GM06990 (cell line): ENCODE measurements at regions not wholly inside any gene's neighbourhood (a gene's known extent, or its start where the extent isn't known, plus 50 kb on each side); places are given as distances from the start of the nearest gene placed in this dataset.

Source experiments
- DNase-seq: peaks from one replicate; pipeline ENCODE4 v3.0.0-alpha.2; 2011; ENCODE audit not compliant: insufficient read length; ENCODE audit errors: extremely low read depth
- H3K27me3 ChIP-seq: replicated peaks from 2 replicates; pipeline ENCODE4 v1.6.0; 2011; ENCODE audit warnings: low read length; ENCODE audit not compliant: control insufficient read depth, insufficient read depth
- H3K36me3 ChIP-seq: 2 replicates; pipeline ENCODE4 v1.5.1; 2011; ENCODE audit warnings: low read length; ENCODE audit not compliant: control insufficient read depth, insufficient read depth
- H3K4me3 ChIP-seq: replicated peaks from 2 replicates; pipeline ENCODE4 v1.5.1; 2011; ENCODE audit warnings: low read depth, mild to moderate bottlenecking, control low read depth, low read length
- CTCF ChIP-seq: IDR thresholded peaks from 2 replicates; pipeline ENCODE4 v1.5.1; 2011; ENCODE audit warnings: low read length, control low read depth, mild to moderate bottlenecking, inconsistent platforms; ENCODE audit not compliant: insufficient read depth, poor library complexity, severe bottlenecking

- TF ChIP-seq CTCF: no peak
- Histone ChIP-seq H3K4me3 (no peak overlapping the region), H3K36me3 (no peaks in the 10 kb centered on the region), H3K27me3 (no peaks in the 10 kb centered on the region; the same call in 1 of the 2 replicates)
- DNase-seq: no peak
Observed at GRCh38 chrX:104334971-104335370, 80.2 kb upstream of the ESX1 start.

GRCh38 chrX:104330966-104331365 lies 76.2 kb upstream of the ESX1 start:
- H3K36me3 ChIP-seq: no peaks in the 10 kb centered on the region
- no peaks in the 10 kb centered on the region; the same call in 1 of the 2 replicates for H3K27me3 ChIP-seq
- no peak for DNase-seq
- no peak for TF ChIP-seq CTCF
- H3K4me3 ChIP-seq: no peak overlapping the region

GRCh38 chrX:104329731-104330130 lies 75.0 kb upstream of the ESX1 start:
- DNase-seq: no peak
- Histone ChIP-seq H3K4me3 (no peak overlapping the region), H3K36me3 (no peaks in the 10 kb centered on the region), H3K27me3 (no peaks in the 10 kb centered on the region; the same call in 1 of the 2 replicates)
- TF ChIP-seq CTCF: no peak

GRCh38 chrX:104325213-104325585 lies 70.5 kb upstream of the ESX1 start:
- TF ChIP-seq CTCF: no peak
- no peaks in the 10 kb centered on the region for H3K27me3 ChIP-seq

GRCh38 chrX:104324461-104325212 lies 69.9 kb upstream of the ESX1 start:
- H3K27me3 ChIP-seq: no peaks in the 10 kb centered on the region
- no peak for DNase-seq
- H3K36me3 ChIP-seq: no peaks in the 10 kb centered on the region
- no peak overlapping the region for H3K4me3 ChIP-seq
- TF ChIP-seq CTCF: no peak

More at GRCh38 chrX:104325213-104325585, 70.5 kb upstream of the ESX1 start:
- no peak overlapping the region for H3K4me3 ChIP-seq
- no peaks in the 10 kb centered on the region for H3K36me3 ChIP-seq
- DNase-seq: no peak
